GM12891 (cell line): ENCODE measurements at regions not wholly inside any gene's neighbourhood (a gene's known extent, or its start where the extent isn't known, plus 50 kb on each side); places are given as distances from the start of the nearest gene placed in this dataset.

ENCODE experiments used
- DNase-seq: peaks from one replicate; pipeline ENCODE4 v3.0.0; 2011; ENCODE audit warnings: low spot score; ENCODE audit not compliant: insufficient read length
- FAIRE-seq: peaks from 2 replicates; lab custom pipeline; 2011; peaks lifted over from hg19 to GRCh38; lab: Jason Lieb, UNC
- PAX5 ChIP-seq: IDR thresholded peaks from 2 replicates; pipeline ENCODE4 v1.6.1; 2011; ENCODE audit warnings: low read length, moderate library complexity, mild to moderate bottlenecking; ENCODE audit not compliant: insufficient read depth, severe bottlenecking
- POLR2A ChIP-seq: IDR thresholded peaks from 2 replicates; pipeline ENCODE4 v1.6.1; 2011; ENCODE audit warnings: low read depth, low read length, control low read depth
- POLR2AphosphoS5 ChIP-seq: IDR thresholded peaks from 2 replicates; pipeline ENCODE4 v1.6.1; 2011; ENCODE audit warnings: low read depth, low read length, control low read depth
- POU2F2 ChIP-seq: IDR thresholded peaks from 2 replicates; pipeline ENCODE4 v1.6.1; 2011; ENCODE audit warnings: low read depth, mild to moderate bottlenecking, control low read depth, low read length, moderate library complexity
- SPI1 ChIP-seq: IDR thresholded peaks from 2 replicates; pipeline ENCODE4 v1.6.1; 2011; ENCODE audit warnings: low read depth, low read length, control low read depth
- TAF1 ChIP-seq: IDR thresholded peaks from 2 replicates; pipeline ENCODE4 v1.6.1; 2011; ENCODE audit warnings: low read depth, low read length, control low read depth

- DNase-seq, result peak; percentile 55
- peak; percentile 75 for FAIRE-seq
- no peak for TF ChIP-seq POLR2A
- 0 out of 2 replicates have a peak, but pooled peaks have one; percentile 12 for TF ChIP-seq POU2F2
Measured at GRCh38 chr14:89040460-89041256, 216.2 kb downstream of the TTC8 start.

- no peak for FAIRE-seq
- TF ChIP-seq PAX5 (no peak), POLR2AphosphoS5 (no peak), TAF1 (no peak), SPI1 (no peak)
- no peak for DNase-seq
Measured at GRCh38 chr14:89041257-89041582, 216.8 kb downstream of the TTC8 start.

GRCh38 chr14:89042021-89042420, 217.6 kb downstream of the TTC8 start:
- FAIRE-seq (no peak), DNase-seq (no peak)
- TF ChIP-seq PAX5 (no peak), POLR2AphosphoS5 (no peak), TAF1 (no peak), SPI1 (no peak), POU2F2 (no peak), POLR2A (no peak)

GRCh38 chr14:89053303-89053702, 228.9 kb downstream of the TTC8 start:
- DNase-seq (no peak), FAIRE-seq (no peak)
- TF ChIP-seq TAF1 (no peak), POU2F2 (no peak), SPI1 (no peak), POLR2AphosphoS5 (no peak), PAX5 (no peak), POLR2A (no peak)

- DNase-seq (no peak), FAIRE-seq (no peak)
- TF ChIP-seq POLR2AphosphoS5 (no peak), PAX5 (no peak), SPI1 (no peak), POLR2A (no peak), POU2F2 (no peak), TAF1 (no peak)
Measured at GRCh38 chr14:89056394-89056793, 231.9 kb downstream of the TTC8 start.

- TF ChIP-seq POU2F2 (no peak), POLR2A (no peak), TAF1 (no peak), PAX5 (no peak), POLR2AphosphoS5 (no peak), SPI1 (no peak)
- no peak for FAIRE-seq
- DNase-seq, result no peak
Measured at GRCh38 chr14:89058697-89059096, 234.2 kb downstream of the TTC8 start.

GRCh38 chr14:89060191-89060590, 235.7 kb downstream of the TTC8 start:
- no peak for DNase-seq
- FAIRE-seq, result no peak
- TF ChIP-seq POLR2A (no peak), POU2F2 (no peak), SPI1 (no peak), TAF1 (no peak)

- no peak for TF ChIP-seq PAX5
- FAIRE-seq, result no peak
- no peak for DNase-seq
Measured at GRCh38 chr14:89061696-89062095, 237.2 kb downstream of the TTC8 start.

- FAIRE-seq, result no peak
- no peak for DNase-seq
Measured at GRCh38 chr14:89065879-89066278, 241.4 kb downstream of the TTC8 start.

GRCh38 chr14:89067293-89067972, 243.0 kb downstream of the TTC8 start:
- DNase-seq (no peak), FAIRE-seq (no peak)
- TF ChIP-seq TAF1 (no peak), PAX5 (no peak), POU2F2 (no peak), SPI1 (no peak), POLR2A (no peak), POLR2AphosphoS5 (no peak)

More at GRCh38 chr14:89065879-89066278, 241.4 kb downstream of the TTC8 start:
- TF ChIP-seq POU2F2 (no peak), POLR2AphosphoS5 (no peak), POLR2A (no peak), TAF1 (no peak), PAX5 (no peak), SPI1 (no peak)

GRCh38 chr14:89078021-89078795, 253.8 kb downstream of the TTC8 start:
- TF ChIP-seq POLR2A (no peak), TAF1 (no peak), SPI1 (no peak), PAX5 (no peak), POU2F2 (no peak), POLR2AphosphoS5 (no peak)

More at GRCh38 chr14:89078021-89078795, 253.8 kb downstream of the TTC8 start:
- no peak for FAIRE-seq
- DNase-seq, result no peak
